GM12872 (cell line): ENCODE measurements at regions not wholly inside any gene's neighbourhood (a gene's known extent, or its start where the extent isn't known, plus 50 kb on each side); places are given as distances from the start of the nearest gene placed in this dataset.

Experiments
- CTCF ChIP-seq: IDR thresholded peaks from 3 replicates; pipeline ENCODE4 v1.5.1; 2011; ENCODE audit warnings: low read depth, mild to moderate bottlenecking, low read length, moderate library complexity; ENCODE audit not compliant: insufficient read depth

GRCh38 chr3:107992976-107993684 is 97.7 kb downstream of the CD47 start:
- TF ChIP-seq CTCF, result no peak

GRCh38 chr3:107990926-107991325 is 99.9 kb downstream of the CD47 start:
- no peak for TF ChIP-seq CTCF

GRCh38 chr3:107990433-107990832 is 100.4 kb downstream of the CD47 start:
- TF ChIP-seq CTCF, result no peak

- TF ChIP-seq CTCF, result no peak
Measured at GRCh38 chr3:107989661-107990060, 101.2 kb downstream of the CD47 start.

- TF ChIP-seq CTCF, result no peak
Measured at GRCh38 chr3:107988460-107989175, 102.2 kb downstream of the CD47 start.

- TF ChIP-seq CTCF, result no peak
Measured at GRCh38 chr3:107987036-107987939, 103.5 kb downstream of the CD47 start.

- TF ChIP-seq CTCF, result no peak
Measured at GRCh38 chr3:107986505-107986904, 104.3 kb downstream of the CD47 start.
